Psoas muscle (tissue), 7 donors: ENCODE measurements at regions not wholly inside any gene's neighbourhood (a gene's known extent, or its start where the extent isn't known, plus 50 kb on each side); places are given as distances from the start of the nearest gene placed in this dataset.

Source experiments
- ATAC-seq, 4 donors: fragments of 200-7000 bp; cut with Tn5 transposase; one replicate each; pipeline ENCODE4 v1.9.1; 2020; ENCODE audit warnings: moderate library complexity in 3 of 4, mild to moderate bottlenecking in 2 of 4
- DNase-seq, 2 donors: peaks; one replicate each; pipeline ENCODE4 v3.0.0-alpha.2; 2020
- H3K27ac ChIP-seq: fragments of 200-600 bp; one replicate; pipeline ENCODE4 v1.8.0; 2022
- H3K27me3 ChIP-seq, 3 donors: fragments of 200-600 bp in 1 of 3; one replicate each; pipeline versions ENCODE4 v1.6.1 to v1.8.0; 2013 to 2022; ENCODE audit warnings: low read length in 2 of 3, mild to moderate bottlenecking in 2 of 3, moderate library complexity in 1 of 3; ENCODE audit not compliant: insufficient read depth in 3 of 3
- H3K36me3 ChIP-seq, 2 donors: fragments of 200-600 bp in 1 of 2; one replicate each; pipeline versions ENCODE4 v1.6.1 to v1.8.0; 2013 to 2022; ENCODE audit warnings: low read depth in 1 of 2, mild to moderate bottlenecking in 1 of 2, moderate library complexity in 1 of 2; ENCODE audit not compliant: insufficient read depth in 1 of 2
- H3K4me1 ChIP-seq: fragments of 200-600 bp; one replicate; pipeline ENCODE4 v1.8.0; 2022
- H3K4me3 ChIP-seq: fragments of 200-600 bp; one replicate; pipeline ENCODE4 v1.8.0; 2022; ENCODE audit warnings: mild to moderate bottlenecking
- H3K9me3 ChIP-seq: fragments of 200-600 bp; one replicate; pipeline ENCODE4 v1.8.0; 2022
- WGBS, 3 donors: extraction: QIAGEN DNeasy Blood & Tissue Kit; methylation state at CpG; one replicate each; pipeline versions ENCODE4 v1.1.6 to v1.1.7; 2013; 5-methylcytosine and 5-hydroxymethylcytosine counted together
- intact Hi-C, 2 donors: fragments of 100-400 bp; cut with DNase I; formaldehyde crosslinking; loops; one replicate each; pipeline versions ENCODE4 v1.11.0 to v1.14.2; 2022
- TF ChIP-seq, protein P1 (sequence below): fragments of 200-600 bp; IDR thresholded peaks from one replicate; pipeline ENCODE4 v1.8.0; 2022; ENCODE audit warnings: antibody characterized with exemption
- donor health status: healthy with polysubstance abuse.
- donor health status: DM: no; HTN: no; CAD: no; lungs with moderate emphysema.
- donor health status: Bipolar disorder and iron deficiency.
- donor health status: healthy.
- donor health status: DM: yes; HTN: yes; CAD: no.
- donor health status: DM: no; HTN: no; CAD: no.
- donor health status: DM: yes; HTN: yes; CAD: no.

DNA sequence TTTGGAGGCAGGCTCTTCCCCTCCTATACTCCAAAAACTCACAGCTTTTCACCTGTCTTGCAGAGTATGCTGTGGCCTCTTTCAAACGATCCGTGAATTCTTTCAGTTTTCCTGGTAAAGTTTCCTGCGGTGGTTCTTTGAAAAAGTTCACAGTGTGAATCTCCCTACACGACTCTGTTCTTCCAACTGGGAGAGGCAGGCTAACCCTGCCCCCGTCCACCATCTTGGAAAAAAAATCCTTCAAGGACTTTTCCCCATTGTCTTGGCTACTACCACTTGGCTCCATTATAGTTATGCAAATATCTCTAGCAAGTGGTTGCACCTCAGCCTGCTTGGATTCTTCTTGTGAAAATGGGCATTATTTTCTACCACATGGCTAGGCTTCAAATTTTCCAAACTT lies 382.6 kb downstream of the AGTPBP1 start:
- TF ChIP-seq, protein P1, sequence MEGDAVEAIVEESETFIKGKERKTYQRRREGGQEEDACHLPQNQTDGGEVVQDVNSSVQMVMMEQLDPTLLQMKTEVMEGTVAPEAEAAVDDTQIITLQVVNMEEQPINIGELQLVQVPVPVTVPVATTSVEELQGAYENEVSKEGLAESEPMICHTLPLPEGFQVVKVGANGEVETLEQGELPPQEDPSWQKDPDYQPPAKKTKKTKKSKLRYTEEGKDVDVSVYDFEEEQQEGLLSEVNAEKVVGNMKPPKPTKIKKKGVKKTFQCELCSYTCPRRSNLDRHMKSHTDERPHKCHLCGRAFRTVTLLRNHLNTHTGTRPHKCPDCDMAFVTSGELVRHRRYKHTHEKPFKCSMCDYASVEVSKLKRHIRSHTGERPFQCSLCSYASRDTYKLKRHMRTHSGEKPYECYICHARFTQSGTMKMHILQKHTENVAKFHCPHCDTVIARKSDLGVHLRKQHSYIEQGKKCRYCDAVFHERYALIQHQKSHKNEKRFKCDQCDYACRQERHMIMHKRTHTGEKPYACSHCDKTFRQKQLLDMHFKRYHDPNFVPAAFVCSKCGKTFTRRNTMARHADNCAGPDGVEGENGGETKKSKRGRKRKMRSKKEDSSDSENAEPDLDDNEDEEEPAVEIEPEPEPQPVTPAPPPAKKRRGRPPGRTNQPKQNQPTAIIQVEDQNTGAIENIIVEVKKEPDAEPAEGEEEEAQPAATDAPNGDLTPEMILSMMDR, result no peak
- DNase-seq, result no peak
- Histone ChIP-seq H3K27me3 (no peaks in the 10 kb centered on the region), H3K9me3 (no peaks in the 10 kb centered on the region), H3K36me3 (no peaks in the 10 kb centered on the region), H3K4me1 (no peaks in the 10 kb centered on the region), H3K27ac (no peak overlapping the region), H3K4me3 (no peak overlapping the region)
- intact Hi-C loops, result no loop called here
- WGBS, 3 donors, result 92% methylated on average over 5 of the region's 5 CpGs
- no peak for ATAC-seq

DNA sequence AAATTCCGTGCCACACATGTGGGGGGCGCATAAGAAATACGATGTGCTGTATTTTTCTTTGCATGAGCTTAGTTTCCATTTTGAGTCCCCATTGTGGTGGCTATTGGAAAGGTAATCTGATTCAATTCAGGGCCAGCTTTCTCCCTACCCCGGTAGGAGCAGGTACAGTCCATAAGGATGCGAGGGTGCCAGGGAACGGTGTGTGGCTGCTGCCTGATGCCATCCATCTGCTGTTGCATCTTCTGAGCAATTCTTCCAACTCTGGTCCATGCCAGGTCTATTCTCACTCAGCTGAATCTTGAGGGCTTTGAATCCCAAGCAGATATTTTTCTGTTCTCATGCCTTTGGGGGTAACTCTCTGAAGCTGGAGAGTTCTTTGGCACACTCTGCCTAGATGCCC lies 392.7 kb downstream of the AGTPBP1 start:
- no peak overlapping the region for H3K27ac ChIP-seq
- H3K9me3 ChIP-seq, result no peaks in the 10 kb centered on the region
- no peak overlapping the region for H3K4me3 ChIP-seq
- H3K4me1 ChIP-seq, result no peaks in the 10 kb centered on the region
- no peak for DNase-seq
- WGBS, 3 donors, result 93% methylated on average over 6 of the region's 6 CpGs
- TF ChIP-seq, protein P1, result no peak
- H3K27me3 ChIP-seq, result no peaks in the 10 kb centered on the region
- intact Hi-C loops, result no loop called here
- no peaks in the 10 kb centered on the region for H3K36me3 ChIP-seq
- ATAC-seq, result no peak

DNA sequence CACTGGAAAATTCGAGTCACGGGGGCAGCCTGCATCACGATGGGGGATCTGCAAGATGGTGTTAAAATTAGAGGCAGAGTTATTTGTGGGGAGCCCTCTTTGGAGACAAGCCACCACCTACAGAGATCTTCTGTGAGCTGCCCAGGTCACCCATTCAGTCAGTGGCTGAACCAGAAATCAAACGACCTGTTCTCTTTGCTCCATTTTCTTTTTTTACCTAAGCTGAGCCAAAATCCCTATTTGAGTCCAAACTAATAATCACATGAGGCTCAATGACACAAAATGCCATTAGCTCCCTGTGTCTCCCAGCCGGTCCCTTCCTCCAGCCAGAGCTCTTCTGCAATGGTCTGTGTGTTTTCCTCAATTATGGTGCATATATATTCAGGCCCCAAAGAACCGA lies 394.2 kb downstream of the AGTPBP1 start:
- H3K27ac ChIP-seq, result no peak overlapping the region
- ATAC-seq (no peak), DNase-seq (no peak)
- H3K4me1 ChIP-seq, result no peaks in the 10 kb centered on the region
- H3K27me3 ChIP-seq, result no peaks in the 10 kb centered on the region
- TF ChIP-seq, protein P1, result no peak
- H3K9me3 ChIP-seq, result no peaks in the 10 kb centered on the region
- H3K36me3 ChIP-seq, result no peaks in the 10 kb centered on the region
- H3K4me3 ChIP-seq, result no peak overlapping the region
- intact Hi-C loops, result no loop called here
- 83 to 91% (median 87%) methylated on average over 6 of the region's 6 CpGs for WGBS, 3 donors

DNA sequence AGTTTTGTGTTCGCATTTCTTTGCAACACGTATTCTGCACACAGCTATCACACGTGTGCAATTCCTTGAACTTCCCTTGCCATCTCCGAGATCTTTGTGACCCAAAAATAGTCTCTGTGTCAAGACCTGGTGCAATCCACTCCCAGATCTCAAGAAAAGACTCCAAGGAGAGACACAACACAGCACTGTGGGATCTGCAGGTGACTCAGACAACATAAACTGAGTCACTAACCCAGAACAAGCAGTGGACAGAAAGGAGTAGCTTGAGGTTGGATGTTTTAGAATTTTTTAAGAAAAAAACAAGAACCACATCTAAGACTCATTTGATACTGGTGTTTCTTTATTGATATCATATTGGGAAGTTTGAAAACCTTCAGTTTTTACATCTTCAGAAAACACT lies 396.9 kb downstream of the AGTPBP1 start:
- H3K27me3 ChIP-seq, result peaks cover 0 to 3% (median 0%) of the 10 kb centered on the region in 3 donors
- no peaks in the 10 kb centered on the region for H3K4me1 ChIP-seq
- no peak overlapping the region for H3K27ac ChIP-seq
- H3K9me3 ChIP-seq, result no peaks in the 10 kb centered on the region
- no peak for ATAC-seq
- no peak for DNase-seq
- intact Hi-C loops, result no loop called here
- WGBS, 3 donors, result 70 to 86% (median 82%) methylated on average over 4 of the region's 4 CpGs
- no peaks in the 10 kb centered on the region for H3K36me3 ChIP-seq
- no peak overlapping the region for H3K4me3 ChIP-seq
- TF ChIP-seq, protein P1, result no peak

DNA sequence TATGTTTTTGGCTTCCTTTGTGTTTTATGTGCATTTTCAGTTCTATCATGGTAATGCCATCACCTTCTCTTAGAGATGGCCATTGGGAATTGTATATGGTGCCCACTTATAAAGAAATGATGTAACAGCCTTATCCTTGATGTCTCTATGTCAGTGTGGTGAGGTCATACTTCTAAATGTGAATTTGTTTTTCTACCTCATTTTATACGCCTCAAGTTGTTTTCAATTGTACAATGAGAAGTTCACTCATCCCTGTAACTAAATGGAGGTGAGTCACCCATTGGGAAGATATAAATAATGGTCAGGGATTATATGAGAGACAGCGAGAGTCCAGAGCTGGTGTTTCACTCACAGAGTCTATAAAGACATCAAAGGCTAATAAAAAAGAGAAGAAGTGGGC lies 402.4 kb downstream of the AGTPBP1 start:
- Histone ChIP-seq H3K4me3 (no peak overlapping the region), H3K27me3 (peaks cover 0 to 3% (median 0%) of the 10 kb centered on the region in 3 donors), H3K4me1 (no peaks in the 10 kb centered on the region), H3K36me3 (no peaks in the 10 kb centered on the region), H3K9me3 (no peaks in the 10 kb centered on the region), H3K27ac (no peak overlapping the region)
- 38 to 40% (median 38%) methylated on average over 2 of the region's 2 CpGs for WGBS, 3 donors
- intact Hi-C loops, result no loop called here
- no peak for DNase-seq
- no peak for ATAC-seq
- TF ChIP-seq, protein P1, result no peak
